OCI-LY7 (cell line): ENCODE measurements at regions not wholly inside any gene's neighbourhood (a gene's known extent, or its start where the extent isn't known, plus 50 kb on each side); places are given as distances from the start of the nearest gene placed in this dataset.

ENCODE experiments used
- CTCF ChIP-seq: fragments of 200-600 bp; sonication (generic); conservative IDR thresholded peaks from 2 replicates; pipeline ENCODE4 v1.5.1; 2014; ENCODE audit warnings: mild to moderate bottlenecking, antibody characterized with exemption, low read length, moderate library complexity, mixed read lengths
- EZH2phosphoT487 ChIP-seq: fragments of 200-600 bp; sonication (generic); IDR thresholded peaks from 2 replicates; pipeline ENCODE4 v1.6.1; 2018; ENCODE audit warnings: low read depth, borderline replicate concordance, mild to moderate bottlenecking, mixed run types, antibody characterized with exemption, low read length, moderate library complexity, mixed read lengths

- no peak for TF ChIP-seq EZH2phosphoT487
- TF ChIP-seq CTCF: no peak
Measured at GRCh38 chr10:129033340-129033739, 433.7 kb upstream of the MGMT start.
